SU-DHL-6 (cell line): ENCODE measurements at regions not wholly inside any gene's neighbourhood (a gene's known extent, or its start where the extent isn't known, plus 50 kb on each side); places are given as distances from the start of the nearest gene placed in this dataset.
"Not testable (repeated sequence)": the region's sequence is repeated elsewhere in the genome, so short reads cannot be mapped to it uniquely, and the experiment has no call there.

Experiments
- H2AFZ ChIP-seq: fragments of 200-600 bp; sonication (generic); 2 replicates; pipeline ENCODE4 v1.6.1; 2014; ENCODE audit warnings: low read depth, mild to moderate bottlenecking, moderate library complexity, mixed read lengths, antibody characterized with exemption, low read length; ENCODE audit not compliant: severe bottlenecking
- H3F3A ChIP-seq: fragments of 200-600 bp; shearing (Covaris generic); 2 replicates; pipeline ENCODE4 v1.6.0; 2016; ENCODE audit warnings: antibody characterized with exemption, mild to moderate bottlenecking; ENCODE audit not compliant: insufficient read depth
- H3K27ac ChIP-seq: fragments of 200-600 bp; sonication (generic); 2 replicates; pipeline ENCODE4 v1.5.1; 2016; ENCODE audit warnings: low read depth, mild to moderate bottlenecking, low read length, moderate library complexity, mixed read lengths
- H3K27me3 ChIP-seq: fragments of 200-600 bp; sonication (generic), shearing (Covaris generic); 2 replicates; pipeline ENCODE4 v1.6.0; 2014; ENCODE audit warnings: mild to moderate bottlenecking, low read length
- H3K36me3 ChIP-seq: fragments of 200-600 bp; sonication (generic); 2 replicates; pipeline ENCODE4 v1.6.1; 2014; ENCODE audit warnings: mild to moderate bottlenecking, low read length, mixed read lengths
- H3K4me2 ChIP-seq: fragments of 300-600, 200-600 bp; shearing (Covaris generic), sonication (generic); 2 replicates; pipeline ENCODE4 v1.6.0; 2014; ENCODE audit warnings: low read length, low read depth, mild to moderate bottlenecking; ENCODE audit not compliant: poor library complexity, severe bottlenecking
- H3K4me3 ChIP-seq: fragments of 200-600 bp; sonication (generic); 2 replicates; pipeline ENCODE4 v1.5.1; 2014; ENCODE audit warnings: antibody characterized with exemption, low read length, mild to moderate bottlenecking, mixed read lengths; ENCODE audit not compliant: insufficient read depth, poor library complexity, severe bottlenecking
- H3K79me2 ChIP-seq: fragments of 200-600 bp; sonication (generic); 2 replicates; pipeline ENCODE4 v1.6.1; 2014; ENCODE audit warnings: mild to moderate bottlenecking, low read length, moderate library complexity; ENCODE audit not compliant: insufficient read depth
- H3K9ac ChIP-seq: fragments of 200-600 bp; sonication (generic); 2 replicates; pipeline ENCODE4 v1.7.0; 2014; ENCODE audit warnings: mild to moderate bottlenecking, low read length
- H3K9me2 ChIP-seq: fragments of 200-600 bp; sonication (generic); replicated peaks from 2 replicates; pipeline ENCODE4 v1.6.1; 2014; ENCODE audit warnings: low read length; ENCODE audit not compliant: insufficient read depth
- H3K9me3 ChIP-seq: fragments of 200-600 bp; sonication (generic); 2 replicates; pipeline ENCODE4 v1.6.1; 2014; ENCODE audit warnings: low read length, mixed read lengths; ENCODE audit not compliant: insufficient read depth
- H4K20me1 ChIP-seq: fragments of 200-600 bp; sonication (generic); 2 replicates; pipeline ENCODE4 v1.6.1; 2014; ENCODE audit warnings: low read depth, mild to moderate bottlenecking, antibody characterized with exemption, low read length, moderate library complexity, mixed read lengths
- CTCF ChIP-seq: fragments of 200-600 bp; sonication (generic); IDR thresholded peaks from one replicate; pipeline ENCODE4 v1.5.1; 2017; ENCODE audit warnings: antibody characterized with exemption, mild to moderate bottlenecking, low read length, moderate library complexity; ENCODE audit not compliant: insufficient read depth, poor library complexity, severe bottlenecking
- EZH2phosphoT487 ChIP-seq: fragments of 200-600 bp; sonication (generic), shearing (Covaris generic); conservative IDR thresholded peaks from 2 replicates; pipeline ENCODE4 v1.6.1; 2018; ENCODE audit warnings: mild to moderate bottlenecking, antibody characterized with exemption, low read length, moderate library complexity, mixed read lengths

DNA sequence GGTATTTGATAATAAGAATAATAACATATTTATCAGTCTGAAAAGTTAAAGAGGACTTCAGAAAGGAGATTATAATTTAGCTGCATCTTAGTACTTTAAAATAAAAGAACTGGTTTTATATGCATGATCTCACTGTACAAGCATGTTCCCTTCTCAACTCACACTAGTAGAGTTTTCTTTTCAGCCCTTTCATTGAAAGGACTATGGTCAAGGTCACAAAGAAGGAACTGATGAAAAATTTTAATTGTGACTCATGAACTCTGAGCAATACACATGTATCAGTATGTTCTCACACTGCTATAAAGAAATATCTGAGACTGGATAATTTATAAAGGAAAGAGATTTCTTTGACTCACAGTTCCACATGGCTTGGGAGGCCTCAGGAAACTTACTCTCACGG, 73.7 kb upstream of the NDST4 start:
- H3K4me3 ChIP-seq: no peak overlapping the region
- H3K9me3 ChIP-seq: no peaks in the 10 kb centered on the region
- TF ChIP-seq EZH2phosphoT487 (no peak), CTCF (no peak)

DNA sequence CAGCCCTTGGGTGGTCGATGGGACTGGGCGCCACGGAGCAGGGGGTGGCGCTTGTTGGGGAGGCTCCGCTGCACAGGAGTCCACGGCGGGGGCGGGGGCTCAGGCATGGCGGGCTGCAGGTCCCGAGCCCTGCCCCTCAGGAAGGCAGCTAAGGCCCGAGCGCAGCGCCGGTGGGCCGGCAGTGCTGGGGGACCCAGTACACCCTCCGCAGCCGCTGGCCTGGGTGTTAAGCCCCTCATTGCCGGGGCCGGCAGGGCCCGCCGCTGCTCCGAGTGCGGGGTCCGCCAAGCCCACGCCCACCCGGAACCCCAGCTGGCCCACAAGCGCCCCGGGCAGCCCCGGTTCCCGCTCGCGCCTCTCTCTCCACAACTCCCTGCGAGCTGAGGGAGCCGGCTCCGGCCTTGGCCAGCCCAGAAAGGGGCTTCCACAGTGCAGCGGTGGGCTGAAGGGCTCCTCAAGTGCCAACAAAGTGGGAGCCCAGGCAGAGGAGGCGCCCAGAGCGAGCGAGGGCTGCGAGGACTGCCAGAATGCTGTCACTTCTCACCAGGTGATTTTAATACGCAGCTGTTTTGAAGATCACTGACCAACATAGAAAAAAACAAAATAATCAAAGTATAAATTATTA, 66.1 kb upstream of the NDST4 start:
- not testable (repeated sequence) for H3K27ac ChIP-seq, H3K9me2 ChIP-seq, H3F3A ChIP-seq, H3K36me3 ChIP-seq, H3K4me3 ChIP-seq, H2AFZ ChIP-seq, H3K27me3 ChIP-seq, H3K9me3 ChIP-seq, H3K9ac ChIP-seq, H4K20me1 ChIP-seq, H3K4me2 ChIP-seq, H3K79me2 ChIP-seq

More for the DNA sequence above, 73.7 kb upstream of the NDST4 start:
- Histone ChIP-seq H3K79me2 (no peaks in the 10 kb centered on the region), H3K27me3 (no peaks in the 10 kb centered on the region), H3K9ac (no peak overlapping the region), H2AFZ (no peak overlapping the region), H3F3A (no peaks in the 10 kb centered on the region), H3K9me2 (no peaks in the 10 kb centered on the region), H4K20me1 (no peaks in the 10 kb centered on the region), H3K27ac (no peak overlapping the region), H3K4me2 (no peak overlapping the region), H3K36me3 (no peaks in the 10 kb centered on the region)

DNA sequence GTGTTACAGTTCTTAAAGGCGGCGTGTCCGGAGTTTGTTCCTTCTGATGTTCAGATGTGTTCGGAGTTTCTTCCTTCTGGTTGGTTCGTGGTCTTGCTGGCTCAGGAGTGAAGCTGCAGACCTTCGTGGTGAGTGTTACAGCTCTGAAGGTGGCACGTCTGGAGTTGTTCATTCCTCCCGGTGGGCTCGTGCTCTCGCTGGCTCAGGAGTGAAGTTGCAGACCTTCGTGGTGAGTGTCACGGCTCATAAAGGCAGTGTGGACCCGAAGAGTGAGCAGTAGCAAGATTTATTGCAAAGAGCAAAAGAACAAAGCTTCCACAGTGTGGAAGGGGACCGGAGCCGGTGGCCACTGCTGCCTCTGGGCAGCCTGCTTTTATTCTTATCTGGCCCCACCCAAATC, 65.3 kb upstream of the NDST4 start:
- not testable (repeated sequence) for H3K9me2 ChIP-seq, H3K9ac ChIP-seq, H3K9me3 ChIP-seq, H2AFZ ChIP-seq, H4K20me1 ChIP-seq, H3K4me2 ChIP-seq, H3K27ac ChIP-seq, H3K36me3 ChIP-seq, H3F3A ChIP-seq, H3K4me3 ChIP-seq, H3K79me2 ChIP-seq, H3K27me3 ChIP-seq

GRCh38 chr4:115171220-115171619, 57.8 kb upstream of the NDST4 start:
- Histone ChIP-seq H2AFZ (no peak overlapping the region), H4K20me1 (no peaks in the 10 kb centered on the region), H3K27me3 (no peaks in the 10 kb centered on the region), H3K4me2 (no peak overlapping the region), H3K4me3 (no peak overlapping the region), H3K9me2 (no peaks in the 10 kb centered on the region), H3K36me3 (no peaks in the 10 kb centered on the region), H3K79me2 (no peaks in the 10 kb centered on the region), H3F3A (no peaks in the 10 kb centered on the region), H3K9me3 (no peaks in the 10 kb centered on the region), H3K27ac (no peak overlapping the region), H3K9ac (no peak overlapping the region)
- TF ChIP-seq EZH2phosphoT487 (no peak), CTCF (no peak)
